Fibroblast of lung (primary cell): ENCODE measurements at regions not wholly inside any gene's neighbourhood (a gene's known extent, or its start where the extent isn't known, plus 50 kb on each side); places are given as distances from the start of the nearest gene placed in this dataset.

ENCODE experiments used
- DNase-seq, 2 donors: peaks; one replicate each; pipeline versions ENCODE4 v3.0.0 to v3.0.0-alpha.2; 2010; ENCODE audit warnings: low read depth in 2 of 2
- H2AFZ ChIP-seq: 2 replicates; pipeline ENCODE4 v1.5.1; 2012; ENCODE audit warnings: low read length, control low read depth, inconsistent platforms
- H3K27ac ChIP-seq: 2 replicates; pipeline ENCODE4 v1.5.1; 2011; ENCODE audit warnings: low read length, control low read depth; ENCODE audit not compliant: insufficient read depth
- H3K27me3 ChIP-seq: 2 replicates; pipeline ENCODE4 v1.5.1; 2011; ENCODE audit warnings: mild to moderate bottlenecking, low read length; ENCODE audit not compliant: control insufficient read depth, insufficient read depth
- H3K36me3 ChIP-seq: 2 replicates; pipeline ENCODE4 v1.5.1; 2011; ENCODE audit warnings: low read length; ENCODE audit not compliant: control insufficient read depth, insufficient read depth
- H3K4me1 ChIP-seq: 2 replicates; pipeline ENCODE4 v1.5.1; 2011; ENCODE audit warnings: low read length; ENCODE audit not compliant: control insufficient read depth, insufficient read depth; ENCODE audit errors: extremely low read depth
- H3K4me2 ChIP-seq: 2 replicates; pipeline ENCODE4 v1.5.1; 2011; ENCODE audit warnings: low read length, control low read depth; ENCODE audit not compliant: insufficient read depth; ENCODE audit errors: extremely low read depth
- H3K4me3 ChIP-seq, 4 experiments: fragments of 200-600 bp in 1 of 4; sonication (generic) in 1 of 4; replicated peaks in 1 of 4; 2 replicates each; pipeline ENCODE4 v1.5.1; 2011 to 2016; ENCODE audit warnings: low read length in 4 of 4, low read depth in 3 of 4, mild to moderate bottlenecking in 3 of 4, control low read depth in 2 of 4, inconsistent platforms in 1 of 4, mixed read lengths in 1 of 4; ENCODE audit not compliant: insufficient read depth in 1 of 4; ENCODE audit errors: control extremely low read depth in 1 of 4
- H3K79me2 ChIP-seq: 2 replicates; pipeline ENCODE4 v1.5.1; 2012; ENCODE audit warnings: mild to moderate bottlenecking, low read length, inconsistent platforms; ENCODE audit not compliant: control insufficient read depth, insufficient read depth
- H3K9ac ChIP-seq: 2 replicates; pipeline ENCODE4 v1.5.1; 2011; ENCODE audit warnings: mild to moderate bottlenecking, low read length, control low read depth; ENCODE audit not compliant: insufficient read depth
- H3K9me3 ChIP-seq: 2 replicates; pipeline ENCODE4 v1.5.1; 2012; ENCODE audit warnings: low read depth, low read length; ENCODE audit not compliant: control insufficient read depth, insufficient read depth
- H4K20me1 ChIP-seq: 2 replicates; pipeline ENCODE4 v1.5.1; 2011; ENCODE audit warnings: low read length; ENCODE audit not compliant: control insufficient read depth, insufficient read depth; ENCODE audit errors: extremely low read depth
- EZH2 ChIP-seq: IDR thresholded peaks from 2 replicates; pipeline ENCODE4 v1.5.1; 2012; ENCODE audit warnings: low read length, control low read depth, mild to moderate bottlenecking; ENCODE audit errors: missing control alignments
- TF ChIP-seq, protein P1 (sequence below), 2 donors: IDR thresholded peaks in 1 of 2; conservative IDR thresholded peaks in 1 of 2; 1 replicate in 1 of 2; 2 replicates in 1 of 2; pipeline ENCODE4 v1.5.1; 2011 to 2012; ENCODE audit warnings: low read length in 2 of 2, control low read depth in 1 of 2, inconsistent platforms in 1 of 2, low read depth in 1 of 2, mild to moderate bottlenecking in 1 of 2

DNA sequence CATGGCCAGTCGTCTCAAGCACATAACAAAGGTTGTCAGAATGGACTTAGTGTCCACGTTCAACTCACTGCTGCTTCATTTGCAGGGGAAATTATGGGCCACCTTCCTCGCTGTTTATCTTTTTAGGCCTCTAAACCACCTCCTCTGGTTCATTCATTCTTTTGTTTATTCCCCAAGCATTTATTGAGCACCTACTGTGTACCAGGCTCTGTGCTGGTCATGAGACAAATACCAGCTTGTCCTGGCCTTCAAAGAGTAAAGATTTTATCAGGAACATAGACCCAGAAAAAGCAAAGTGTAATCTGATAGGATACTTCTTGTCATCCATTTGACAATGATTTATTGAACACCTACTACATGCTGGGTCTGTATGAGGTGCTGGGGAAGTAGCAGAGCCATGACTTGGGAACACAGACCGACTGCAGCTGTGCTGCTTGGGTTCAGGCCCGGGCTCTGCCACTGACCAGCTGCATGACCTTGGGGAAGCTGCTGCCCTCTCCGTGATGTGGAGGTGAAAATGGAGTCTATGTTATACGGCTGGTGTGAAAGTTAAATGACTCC lies 63.4 kb upstream of the SLC6A6 start:
- no peak overlapping the region for H3K27ac ChIP-seq
- no peaks in the 10 kb centered on the region for H3K4me1 ChIP-seq
- H4K20me1 ChIP-seq, result no peaks in the 10 kb centered on the region
- no peaks in the 10 kb centered on the region for H3K9me3 ChIP-seq
- H3K4me3 ChIP-seq, result no peak overlapping the region
- H3K9ac ChIP-seq, result no peak overlapping the region
- DNase-seq, result no peak
- H3K4me2 ChIP-seq, result no peak overlapping the region
- H3K27me3 ChIP-seq, result peaks cover 7% of the 10 kb centered on the region
- H3K79me2 ChIP-seq, result no peaks in the 10 kb centered on the region
- no peaks in the 10 kb centered on the region for H3K36me3 ChIP-seq
- no peak overlapping the region for H2AFZ ChIP-seq
- TF ChIP-seq EZH2, result no peak

DNA sequence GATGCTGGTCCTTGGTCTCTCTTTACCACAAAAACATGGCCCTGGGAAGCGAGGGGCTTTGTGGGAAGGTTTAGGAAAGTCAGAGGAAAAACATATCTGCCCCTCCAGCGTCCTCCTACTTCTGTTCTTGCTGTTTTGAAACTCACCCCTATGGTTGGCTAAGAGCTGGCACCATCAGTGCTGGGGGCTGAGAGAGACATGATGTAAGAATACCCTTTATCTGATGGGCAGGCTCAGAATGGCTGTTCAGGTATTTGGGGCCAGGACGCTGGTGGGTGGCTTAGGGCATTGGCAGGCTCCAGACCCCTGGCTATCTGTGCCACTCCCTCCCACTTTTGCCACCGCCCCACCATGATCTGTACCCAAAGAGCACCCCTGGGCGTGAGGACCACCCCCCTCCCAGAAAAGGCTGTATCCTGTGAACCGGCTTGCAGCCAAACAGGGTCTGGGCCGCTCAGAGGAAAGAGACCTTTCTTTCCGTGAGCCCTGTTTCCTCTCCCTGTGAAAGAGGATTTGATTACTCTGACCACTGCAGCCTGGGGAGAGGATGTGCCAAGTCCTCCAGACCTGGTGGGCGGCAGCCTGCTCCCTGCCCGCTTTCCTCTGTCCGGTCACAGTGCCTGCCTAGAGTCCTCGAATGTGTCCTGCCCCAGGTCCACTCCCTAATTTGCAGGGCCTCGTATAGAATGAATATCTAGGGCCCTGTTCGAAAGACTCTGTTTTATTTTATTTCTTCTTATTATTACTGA lies 61.3 kb upstream of the SLC6A6 start:
- TF ChIP-seq, protein P1, sequence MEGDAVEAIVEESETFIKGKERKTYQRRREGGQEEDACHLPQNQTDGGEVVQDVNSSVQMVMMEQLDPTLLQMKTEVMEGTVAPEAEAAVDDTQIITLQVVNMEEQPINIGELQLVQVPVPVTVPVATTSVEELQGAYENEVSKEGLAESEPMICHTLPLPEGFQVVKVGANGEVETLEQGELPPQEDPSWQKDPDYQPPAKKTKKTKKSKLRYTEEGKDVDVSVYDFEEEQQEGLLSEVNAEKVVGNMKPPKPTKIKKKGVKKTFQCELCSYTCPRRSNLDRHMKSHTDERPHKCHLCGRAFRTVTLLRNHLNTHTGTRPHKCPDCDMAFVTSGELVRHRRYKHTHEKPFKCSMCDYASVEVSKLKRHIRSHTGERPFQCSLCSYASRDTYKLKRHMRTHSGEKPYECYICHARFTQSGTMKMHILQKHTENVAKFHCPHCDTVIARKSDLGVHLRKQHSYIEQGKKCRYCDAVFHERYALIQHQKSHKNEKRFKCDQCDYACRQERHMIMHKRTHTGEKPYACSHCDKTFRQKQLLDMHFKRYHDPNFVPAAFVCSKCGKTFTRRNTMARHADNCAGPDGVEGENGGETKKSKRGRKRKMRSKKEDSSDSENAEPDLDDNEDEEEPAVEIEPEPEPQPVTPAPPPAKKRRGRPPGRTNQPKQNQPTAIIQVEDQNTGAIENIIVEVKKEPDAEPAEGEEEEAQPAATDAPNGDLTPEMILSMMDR (conservative IDR thresholded peaks at IDR 0.05 in 1 of 2, IDR thresholded peaks at IDR 0.05 in 1 of 2; ENCODE audit: low read depth in 1 of 2, low read length in 2 of 2), result no peak
- no peak for TF ChIP-seq EZH2
- H4K20me1 ChIP-seq, result no peaks in the 10 kb centered on the region
- H3K27me3 ChIP-seq, result peaks cover 7% of the 10 kb centered on the region
- H3K27ac ChIP-seq, result no peak overlapping the region
- DNase-seq, result peak in 1 of 2 donors; percentile 34
- no peaks in the 10 kb centered on the region for H3K4me1 ChIP-seq
- no peaks in the 10 kb centered on the region for H3K9me3 ChIP-seq
- H3K4me3 ChIP-seq, result no peak overlapping the region
- H3K4me2 ChIP-seq, result no peak overlapping the region
- no peaks in the 10 kb centered on the region for H3K79me2 ChIP-seq
- no peaks in the 10 kb centered on the region for H3K36me3 ChIP-seq
- H3K9ac ChIP-seq, result no peak overlapping the region
- no peak overlapping the region for H2AFZ ChIP-seq

DNA sequence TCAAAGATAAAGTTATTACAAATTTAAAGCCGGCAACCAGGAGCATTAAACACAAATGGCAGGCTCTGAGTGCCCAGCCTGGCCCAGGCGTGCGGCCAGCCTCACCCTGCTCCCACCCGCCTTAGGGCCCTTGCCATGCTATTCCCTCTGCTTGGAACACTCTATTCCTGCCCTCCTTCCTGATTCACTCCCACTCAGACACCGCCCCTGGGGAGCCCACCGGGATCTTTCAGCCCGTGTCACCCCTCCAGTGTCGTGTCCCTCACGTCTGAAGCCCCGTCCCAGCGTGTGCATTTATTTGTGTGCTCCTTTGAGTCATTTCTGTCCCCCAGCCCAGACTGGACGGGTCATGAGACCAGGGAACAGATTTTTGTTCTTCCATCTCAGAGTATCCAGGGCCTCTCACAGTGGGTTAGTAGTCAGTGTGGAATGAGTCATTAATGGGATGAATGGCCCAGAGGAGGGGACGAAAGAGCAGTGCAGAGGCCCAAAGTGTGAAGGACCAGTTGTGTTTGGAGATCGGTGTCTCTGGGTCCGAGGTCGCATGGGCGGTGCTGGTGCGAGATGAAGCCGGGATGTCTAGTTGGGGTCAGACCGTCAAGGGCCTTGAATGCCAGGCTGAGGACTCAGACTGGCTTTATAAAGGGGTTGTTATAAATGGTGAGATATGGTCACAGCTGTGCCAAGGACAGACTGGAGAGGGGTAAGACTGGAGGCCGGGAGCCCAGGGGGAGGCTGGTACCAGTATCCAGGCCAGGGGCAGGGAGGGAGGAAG lies 58.9 kb upstream of the SLC6A6 start:
- no peak overlapping the region for H3K27ac ChIP-seq
- peak in 1 of 2 donors; percentile 24 for DNase-seq
- H3K4me2 ChIP-seq, result no peak overlapping the region
- no peaks in the 10 kb centered on the region for H3K9me3 ChIP-seq
- H3K79me2 ChIP-seq, result no peaks in the 10 kb centered on the region
- H2AFZ ChIP-seq, result no peak overlapping the region
- H3K27me3 ChIP-seq, result no peaks in the 10 kb centered on the region
- H3K9ac ChIP-seq, result no peak overlapping the region
- H3K36me3 ChIP-seq, result no peaks in the 10 kb centered on the region
- no peaks in the 10 kb centered on the region for H3K4me1 ChIP-seq
- no peak overlapping the region for H3K4me3 ChIP-seq
- H4K20me1 ChIP-seq, result no peaks in the 10 kb centered on the region
- TF ChIP-seq, protein P1 (conservative IDR thresholded peaks at IDR 0.05 in 1 of 2, IDR thresholded peaks at IDR 0.05 in 1 of 2; ENCODE audit: low read depth in 1 of 2, low read length in 2 of 2), result no peak
- no peak for TF ChIP-seq EZH2
